ENCODE measurements at regions not wholly inside any gene's neighbourhood (a gene's known extent, or its start where the extent isn't known, plus 50 kb on each side); places are given as distances from the start of the nearest gene placed in this dataset.

GRCh38 chr4:55214172-55214571, 88.8 kb upstream of the KDR start:
- TF ChIP-seq EP300 (IDR thresholded peaks at IDR 0.05) (no peak), POLR2A (IDR thresholded peaks at IDR 0.05) (no peak), POLR2AphosphoS5 (IDR thresholded peaks at IDR 0.05) (no peak), CTCF (IDR thresholded peaks at IDR 0.05) (no peak)
- Histone ChIP-seq H3K4me1 (no peaks in the 10 kb centered on the region), H3K4me3 (no peak overlapping the region), H3K27me3 (no peaks in the 10 kb centered on the region), H3K9me3 (peaks cover 0 to 6% (median 0%) of the 10 kb centered on the region in 3 donors), H3K27ac (no peak overlapping the region), H3K36me3 (no peaks in the 10 kb centered on the region)
- 22 to 50% methylated on average over 2 to 3 of the region's 3 CpGs for WGBS, 2 donors (ENCODE audit: low coverage in 1 of 2)
- no peak for ATAC-seq

- H3K36me3 ChIP-seq = no peaks in the 10 kb centered on the region
- no peak for ATAC-seq
- H3K4me1 ChIP-seq = no peaks in the 10 kb centered on the region
- WGBS, 2 donors (ENCODE audit: low coverage in 1 of 2) = 47 to 100% methylated on average over 1 of the region's 1 CpG
- no peaks in the 10 kb centered on the region for H3K27me3 ChIP-seq
- H3K27ac ChIP-seq = no peak overlapping the region
- no peaks in the 10 kb centered on the region for H3K9me3 ChIP-seq
- TF ChIP-seq CTCF (IDR thresholded peaks at IDR 0.05) = no peak
- H3K4me3 ChIP-seq = no peak overlapping the region
Observed at GRCh38 chr4:55215087-55215486, 89.7 kb upstream of the KDR start.

- no peaks in the 10 kb centered on the region for H3K9me3 ChIP-seq
- H3K27me3 ChIP-seq = no peaks in the 10 kb centered on the region
- WGBS, 2 donors (ENCODE audit: low coverage in 1 of 2) = 56 to 65% methylated on average over 3 to 4 of the region's 4 CpGs
- H3K27ac ChIP-seq = no peak overlapping the region
- no peak overlapping the region for H3K4me3 ChIP-seq
- H3K36me3 ChIP-seq = no peaks in the 10 kb centered on the region
- no peaks in the 10 kb centered on the region for H3K4me1 ChIP-seq
- no peak for ATAC-seq
- no peak for TF ChIP-seq CTCF (IDR thresholded peaks at IDR 0.05)
- no peak for TF ChIP-seq EP300 (IDR thresholded peaks at IDR 0.05)
- TF ChIP-seq POLR2A (IDR thresholded peaks at IDR 0.05) = no peak
- no peak for TF ChIP-seq POLR2AphosphoS5 (IDR thresholded peaks at IDR 0.05)
Observed at GRCh38 chr4:55216863-55217635, 91.7 kb upstream of the KDR start.

GRCh38 chr4:55218041-55218440, 92.6 kb upstream of the KDR start:
- no peak for ATAC-seq

More at GRCh38 chr4:55218041-55218440, 92.6 kb upstream of the KDR start:
- H3K9me3 ChIP-seq = no peaks in the 10 kb centered on the region
- H3K4me1 ChIP-seq = no peaks in the 10 kb centered on the region
- no peaks in the 10 kb centered on the region for H3K36me3 ChIP-seq
- no peak overlapping the region for H3K27ac ChIP-seq
- no peak for TF ChIP-seq EP300 (IDR thresholded peaks at IDR 0.05)
- TF ChIP-seq POLR2A (IDR thresholded peaks at IDR 0.05) = no peak
- no peak for TF ChIP-seq CTCF (IDR thresholded peaks at IDR 0.05)
- no peak for TF ChIP-seq POLR2AphosphoS5 (IDR thresholded peaks at IDR 0.05)
- 60 to 73% methylated on average over 5 of the region's 5 CpGs for WGBS, 2 donors (ENCODE audit: low coverage in 1 of 2)
- no peak overlapping the region for H3K4me3 ChIP-seq
- no peaks in the 10 kb centered on the region for H3K27me3 ChIP-seq
